Activated T-cell treated with anti-CD3 and anti-CD28 coated beads for 4 hours (primary cell): ENCODE measurements at regions not wholly inside any gene's neighbourhood (a gene's known extent, or its start where the extent isn't known, plus 50 kb on each side); places are given as distances from the start of the nearest gene placed in this dataset.

ENCODE experiments used
- DNase-seq: peaks from one replicate; pipeline ENCODE4 v3.0.0-alpha.2; 2020

- no peak for DNase-seq
Observed at GRCh38 chr6:7041511-7042026, 66.2 kb upstream of the RREB1 start.

GRCh38 chr6:7042056-7042653 lies 65.6 kb upstream of the RREB1 start:
- no peak for DNase-seq

GRCh38 chr6:7042654-7043545 lies 64.9 kb upstream of the RREB1 start:
- no peak for DNase-seq

GRCh38 chr6:7045331-7045730 lies 62.4 kb upstream of the RREB1 start:
- no peak for DNase-seq

- no peak for DNase-seq
Observed at GRCh38 chr6:7045746-7046145, 62.0 kb upstream of the RREB1 start.

- DNase-seq = no peak
Observed at GRCh38 chr6:7047128-7047527, 60.6 kb upstream of the RREB1 start.

- no peak for DNase-seq
Observed at GRCh38 chr6:7047966-7048365, 59.8 kb upstream of the RREB1 start.

GRCh38 chr6:7048894-7049293 lies 58.9 kb upstream of the RREB1 start:
- DNase-seq = no peak

GRCh38 chr6:7050004-7050403 lies 57.8 kb upstream of the RREB1 start:
- DNase-seq = no peak

GRCh38 chr6:7050872-7051779 lies 56.6 kb upstream of the RREB1 start:
- no peak for DNase-seq

- DNase-seq = peak; percentile 37
Observed at GRCh38 chr6:7051780-7052442, 55.9 kb upstream of the RREB1 start.

GRCh38 chr6:7052443-7053011 lies 55.2 kb upstream of the RREB1 start:
- no peak for DNase-seq

- no peak for DNase-seq
Observed at GRCh38 chr6:7053125-7053774, 54.5 kb upstream of the RREB1 start.
